K562 (cell line): ENCODE measurements at regions not wholly inside any gene's neighbourhood (a gene's known extent, or its start where the extent isn't known, plus 50 kb on each side); places are given as distances from the start of the nearest gene placed in this dataset.

Source experiments
- ATAC-seq: fragments of 200-7000 bp; cut with Tn5 transposase; 3 replicates; pipeline ENCODE4 v1.9.1; 2020; ENCODE audit warnings: moderate library complexity
- BruUV-seq: library from RNA; stranded (reverse); fragments of 400-500 nt; replicated peaks from 2 replicates; lab custom pipeline; 2021; lab: Mats Ljungman, UMichigan
- CTCF ChIA-PET: fragments of 300-600 bp; formaldehyde crosslinking; extraction: SDS; loops from one replicate; lab custom pipeline; 2021; ENCODE audit warnings: low intra/inter-chr PET ratio; lab: Yijun Ruan, JAX
- POLR2A ChIA-PET: fragments of 300-600, 350-650 bp; sonication (Branson Sonifier 250); formaldehyde crosslinking; extraction: SDS; loops from one replicate; lab custom pipeline; 2021; ENCODE audit warnings: antibody characterized with exemption, inconsistent platforms; lab: Yijun Ruan, JAX
- DNase-seq, 4 experiments: peaks; one replicate each; pipeline versions ENCODE4 v3.0.0 to v3.0.0-alpha.2; 2011 to 2018; ENCODE audit warnings: low spot score in 3 of 4, mixed read lengths in 3 of 4; ENCODE audit errors: extremely low read depth in 1 of 4
- FAIRE-seq: peaks from 2 replicates; lab custom pipeline; 2011; peaks lifted over from hg19 to GRCh38; lab: Jason Lieb, UNC
- H2AFZ ChIP-seq: 2 replicates; pipeline ENCODE4 v1.6.0; 2011; ENCODE audit warnings: low read depth, low read length, control low read depth, inconsistent platforms
- H3K27ac ChIP-seq: fragments of 200-600 bp; 3 replicates; pipeline ENCODE4 v1.8.0; 2011; ENCODE audit warnings: low read depth, mild to moderate bottlenecking, control low read depth, inconsistent platforms, low read length, moderate library complexity, mixed read lengths; ENCODE audit errors: extremely low read depth
- H3K27me3 ChIP-seq, 2 experiments: fragments of 300-600 bp in 1 of 2; 2 replicates in 1 of 2; 3 replicates in 1 of 2; pipeline versions ENCODE4 v1.6.0 to v1.8.0; 2011; ENCODE audit warnings: inconsistent platforms in 2 of 2, low read length in 2 of 2, mild to moderate bottlenecking in 1 of 2, mixed read lengths in 1 of 2, moderate library complexity in 1 of 2; ENCODE audit not compliant: control insufficient read depth in 2 of 2, insufficient read depth in 2 of 2
- H3K36me3 ChIP-seq: fragments of 300-600 bp; 3 replicates; pipeline ENCODE4 v1.8.0; 2011; ENCODE audit warnings: mild to moderate bottlenecking, low read length, inconsistent platforms; ENCODE audit not compliant: control insufficient read depth, insufficient read depth
- H3K4me1 ChIP-seq, 2 experiments: fragments of 200-600 bp in 1 of 2; replicated peaks in 1 of 2; 2 replicates in 1 of 2; 3 replicates in 1 of 2; pipeline versions ENCODE4 v1.5.1 to v1.8.0; 2011; ENCODE audit warnings: inconsistent platforms in 2 of 2, low read length in 2 of 2, mild to moderate bottlenecking in 1 of 2, mixed read lengths in 1 of 2, moderate library complexity in 1 of 2; ENCODE audit not compliant: control insufficient read depth in 2 of 2, insufficient read depth in 2 of 2
- H3K4me2 ChIP-seq: 2 replicates; pipeline ENCODE4 v1.6.1; 2011; ENCODE audit warnings: low read length, control low read depth, inconsistent platforms, mixed read lengths; ENCODE audit not compliant: insufficient read depth
- H3K4me3 ChIP-seq: fragments of 200-600 bp; sonication (generic), shearing (Covaris generic); 2 replicates; pipeline ENCODE4 v1.5.1; 2016; ENCODE audit warnings: control low read depth, inconsistent platforms
- H3K79me2 ChIP-seq: fragments of 200-600 bp; 3 replicates; pipeline ENCODE4 v1.8.0; 2011; ENCODE audit warnings: low read length, inconsistent platforms; ENCODE audit not compliant: control insufficient read depth, insufficient read depth
- H3K9ac ChIP-seq, 2 experiments: 2 replicates each; pipeline versions ENCODE4 v1.6.0 to v1.6.1; 2011; ENCODE audit warnings: low read depth in 2 of 2, low read length in 2 of 2, control low read depth in 1 of 2, inconsistent platforms in 1 of 2, mild to moderate bottlenecking in 1 of 2, mixed read lengths in 1 of 2; ENCODE audit not compliant: insufficient read depth in 1 of 2
- H3K9me1 ChIP-seq: one replicate; pipeline ENCODE4 v1.6.0; 2011; ENCODE audit warnings: inconsistent platforms, mild to moderate bottlenecking, low read length, moderate library complexity; ENCODE audit not compliant: control insufficient read depth, insufficient read depth
- H3K9me3 ChIP-seq: replicated peaks from 2 replicates; pipeline ENCODE4 v1.5.1; 2011; ENCODE audit warnings: low read depth, low read length, inconsistent platforms; ENCODE audit not compliant: control insufficient read depth, insufficient read depth
- H4K20me1 ChIP-seq: replicated peaks from 2 replicates; pipeline ENCODE4 v1.6.1; 2011; ENCODE audit warnings: low read length, inconsistent platforms, mixed read lengths; ENCODE audit not compliant: control insufficient read depth, insufficient read depth
- ATF1 ChIP-seq, 2 experiments: fragments of 450-650 bp in 1 of 2; IDR thresholded peaks; 2 replicates each; pipeline ENCODE4 v1.6.1; 2016; ENCODE audit warnings: missing compliant biosample characterization in 1 of 2, missing genetic modification characterization in 1 of 2
- BACH1 ChIP-seq: fragments of 200-800 bp; sonication (Bioruptor generic); IDR thresholded peaks from 2 replicates; pipeline ENCODE4 v1.6.1; 2016; ENCODE audit warnings: missing genetic modification characterization, missing compliant biosample characterization
- BMI1 ChIP-seq: fragments of 150-350 bp; IDR thresholded peaks from 2 replicates; pipeline ENCODE4 v1.6.1; 2014; ENCODE audit warnings: low read length
- CBFA2T2 ChIP-seq: fragments of 450-650 bp; conservative IDR thresholded peaks from 2 replicates; pipeline ENCODE4 v1.6.1; 2017; ENCODE audit warnings: mild to moderate bottlenecking
- HDAC8 ChIP-seq: fragments of 450-650 bp; IDR thresholded peaks from 2 replicates; pipeline ENCODE4 v1.6.1; 2016; ENCODE audit warnings: mild to moderate bottlenecking, missing genetic modification characterization, moderate library complexity, missing compliant biosample characterization
- JUND ChIP-seq, 2 experiments: IDR thresholded peaks; 2 replicates in 1 of 2; 3 replicates in 1 of 2; pipeline ENCODE4 v1.6.1; 2011; ENCODE audit warnings: borderline replicate concordance in 2 of 2, low read depth in 2 of 2, low read length in 2 of 2, improper control_type of control experiment in 1 of 2, missing biosample characterization in 1 of 2, missing genetic modification characterization in 1 of 2, missing genetic modification reagents in 1 of 2
- L3MBTL2 ChIP-seq: fragments of 450-650 bp; IDR thresholded peaks from 2 replicates; pipeline ENCODE4 v1.6.1; 2016; ENCODE audit warnings: mild to moderate bottlenecking, moderate library complexity
- MTA1 ChIP-seq: fragments of 450-650 bp; IDR thresholded peaks from 2 replicates; pipeline ENCODE4 v1.6.1; 2017; ENCODE audit warnings: borderline replicate concordance
- NCOA2 ChIP-seq, 2 experiments: fragments of 450-650 bp; IDR thresholded peaks; 2 replicates each; pipeline ENCODE4 v1.6.1; 2018; ENCODE audit warnings: mild to moderate bottlenecking in 2 of 2, moderate library complexity in 1 of 2; ENCODE audit not compliant: partially characterized antibody in 2 of 2
- SIN3A ChIP-seq, 2 experiments: fragments of 150-350 bp in 1 of 2; IDR thresholded peaks; 2 replicates each; pipeline ENCODE4 v1.6.1; 2011 to 2016; ENCODE audit warnings: borderline replicate concordance in 2 of 2, low read depth in 2 of 2, low read length in 2 of 2, mild to moderate bottlenecking in 2 of 2, moderate library complexity in 2 of 2; ENCODE audit not compliant: control insufficient read depth in 1 of 2
- SREBF2 ChIP-seq: sonication (generic); formaldehyde crosslinking; IDR thresholded peaks from 2 replicates; pipeline ENCODE4 v1.4.0; 2020; ENCODE audit warnings: mild to moderate bottlenecking, missing genetic modification reagents
- TAF15 ChIP-seq: fragments of 200-400 bp; formaldehyde crosslinking; IDR thresholded peaks from 2 replicates; pipeline ENCODE4 v1.6.1; 2017; ENCODE audit warnings: mild to moderate bottlenecking, low read depth, low read length, moderate library complexity
- ZC3H11A ChIP-seq: IDR thresholded peaks from 2 replicates; pipeline ENCODE4 v1.6.1; 2012; ENCODE audit warnings: low read depth, low read length, improper control_type of control experiment
- ZNF274 ChIP-seq: IDR thresholded peaks from 2 replicates; pipeline ENCODE4 v1.6.1; 2011; ENCODE audit warnings: low read depth, mild to moderate bottlenecking, low read length, moderate library complexity, borderline replicate concordance
- WGBS: fragments of 100-300 bp; shearing (Covaris generic); methylation state at CpG from one replicate; pipeline ENCODE4 v1.1.6; 2016; ENCODE audit warnings: low coverage, mixed read lengths; ENCODE audit not compliant: insufficient coverage; ENCODE audit errors: missing lambda C conversion rate; 5-methylcytosine and 5-hydroxymethylcytosine counted together
- in situ Hi-C: fragments of 300-500 bp; cut with MboI; formaldehyde crosslinking; loops from 4 replicates; pipeline ENCODE4 v1.15.0; 2018; ENCODE audit warnings: inconsistent platforms, mixed read lengths
- intact Hi-C: fragments of 100-400 bp; cut with micrococcal nuclease; formaldehyde crosslinking; loops from 2 replicates; pipeline ENCODE4 v1.14.2; 2022
- TF ChIP-seq, protein P1 (sequence below): fragments of 250-450 bp; sonication (Bioruptor Pico); IDR thresholded peaks from 2 replicates; pipeline ENCODE4 v1.9.0; 2021; ENCODE audit warnings: mild to moderate bottlenecking, inconsistent platforms
- TF ChIP-seq, protein P2 (sequence below): fragments of 450-650 bp; IDR thresholded peaks from 2 replicates; pipeline ENCODE4 v1.7.1; 2018; ENCODE audit warnings: mild to moderate bottlenecking, low read depth; ENCODE audit not compliant: partially characterized antibody

DNA sequence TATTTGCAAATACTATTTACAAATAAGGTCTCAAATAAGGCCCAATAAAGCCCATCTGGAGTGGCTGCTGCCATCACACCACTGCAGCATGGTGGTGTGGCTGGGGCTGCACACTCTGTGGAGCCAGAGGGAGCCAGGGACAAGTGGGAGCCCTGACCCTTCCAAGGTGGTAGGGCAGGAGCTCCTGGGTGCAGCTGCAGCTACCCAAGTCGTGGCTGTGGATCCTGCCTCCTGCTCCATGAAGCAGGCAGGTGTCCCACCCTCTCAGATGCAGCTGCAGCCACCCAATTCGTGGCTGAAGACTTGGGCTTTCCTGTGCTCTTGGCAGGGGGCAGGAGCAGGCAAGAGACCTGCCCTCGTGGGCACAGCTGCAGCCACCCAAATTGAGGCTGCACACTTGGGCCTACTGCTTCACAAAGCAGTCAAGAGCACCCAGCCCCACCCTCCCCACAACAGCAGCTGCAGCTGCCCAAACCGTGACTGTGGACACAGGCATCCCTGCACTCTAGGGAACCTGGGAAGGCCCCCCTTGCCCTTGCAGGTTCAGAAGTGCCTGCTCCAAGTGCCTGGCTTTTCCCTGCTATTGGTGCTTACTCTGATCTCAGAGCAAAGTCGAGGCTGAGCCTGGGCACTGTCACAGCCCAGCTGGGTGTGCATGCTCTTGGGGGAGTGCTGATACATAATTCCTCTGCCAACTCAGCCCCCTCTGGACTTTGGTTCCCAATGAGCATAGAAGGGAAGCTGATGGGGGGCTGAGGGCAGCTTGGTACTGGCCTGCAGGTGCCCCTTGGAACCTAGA lies 614.8 kb downstream of the PCDH18 start (continued):
- TF ChIP-seq SREBF2 (no peak), ZC3H11A (no peak), MTA1 (no peak), NCOA2 (IDR thresholded peaks at IDR 0.05; ENCODE audit: partially characterized antibody in 2 of 2) (no peak), JUND (IDR thresholded peaks at IDR 0.05; ENCODE audit: borderline replicate concordance, low read depth, low read length) (no peak), JUND (tag; IDR thresholded peaks at IDR 0.05; ENCODE audit: borderline replicate concordance, low read depth, low read length) (no peak)
- TF ChIP-seq, all 486 proteins: peak for 0

DNA sequence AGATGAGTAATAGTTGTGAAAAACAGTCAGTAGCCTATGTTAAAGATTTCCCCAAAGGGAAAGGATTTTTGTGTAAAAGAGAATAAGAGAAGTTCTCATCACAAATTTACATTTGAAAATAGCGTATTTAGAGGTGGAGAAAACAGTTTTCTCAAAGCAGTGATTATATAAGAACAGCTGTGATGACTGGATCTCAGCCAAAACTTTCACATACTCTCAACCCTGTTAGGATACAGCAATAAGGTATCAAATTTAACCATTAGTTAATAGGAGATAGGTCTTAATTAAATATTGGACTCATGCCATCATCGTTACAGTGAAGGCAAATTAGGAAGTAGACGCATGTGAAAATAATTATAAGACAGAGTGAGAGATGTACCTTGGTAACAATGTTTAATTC lies 622.7 kb downstream of the PCDH18 start:
- ChIA-PET POLR2A (no interaction called here), CTCF (no interaction called here)
- H4K20me1 ChIP-seq, result no peaks in the 10 kb centered on the region
- FAIRE-seq (no peak), DNase-seq (no peak), ATAC-seq (no peak)
- intact Hi-C loops, result no loop called here
- no peak overlapping the region for H3K4me2 ChIP-seq
- no peaks in the 10 kb centered on the region for H3K9me1 ChIP-seq
- in situ Hi-C loops, result no loop called here
- no peaks in the 10 kb centered on the region for H3K79me2 ChIP-seq
- H3K27ac ChIP-seq, result no peak overlapping the region
- no peak overlapping the region for H3K9ac ChIP-seq
- H3K36me3 ChIP-seq, result no peaks in the 10 kb centered on the region
- no peaks in the 10 kb centered on the region; the same call in 1 of the 2 replicates for H3K9me3 ChIP-seq
- no peak overlapping the region for H3K4me3 ChIP-seq
- no peak overlapping the region for H2AFZ ChIP-seq
- H3K27me3 ChIP-seq, result no peaks in the 10 kb centered on the region
- BruUV-seq, result no TSS peak
- H3K4me1 ChIP-seq, result no peaks in the 10 kb centered on the region
- 0% methylated on average over 3 of the region's 3 CpGs for WGBS
- TF ChIP-seq, protein P1, sequence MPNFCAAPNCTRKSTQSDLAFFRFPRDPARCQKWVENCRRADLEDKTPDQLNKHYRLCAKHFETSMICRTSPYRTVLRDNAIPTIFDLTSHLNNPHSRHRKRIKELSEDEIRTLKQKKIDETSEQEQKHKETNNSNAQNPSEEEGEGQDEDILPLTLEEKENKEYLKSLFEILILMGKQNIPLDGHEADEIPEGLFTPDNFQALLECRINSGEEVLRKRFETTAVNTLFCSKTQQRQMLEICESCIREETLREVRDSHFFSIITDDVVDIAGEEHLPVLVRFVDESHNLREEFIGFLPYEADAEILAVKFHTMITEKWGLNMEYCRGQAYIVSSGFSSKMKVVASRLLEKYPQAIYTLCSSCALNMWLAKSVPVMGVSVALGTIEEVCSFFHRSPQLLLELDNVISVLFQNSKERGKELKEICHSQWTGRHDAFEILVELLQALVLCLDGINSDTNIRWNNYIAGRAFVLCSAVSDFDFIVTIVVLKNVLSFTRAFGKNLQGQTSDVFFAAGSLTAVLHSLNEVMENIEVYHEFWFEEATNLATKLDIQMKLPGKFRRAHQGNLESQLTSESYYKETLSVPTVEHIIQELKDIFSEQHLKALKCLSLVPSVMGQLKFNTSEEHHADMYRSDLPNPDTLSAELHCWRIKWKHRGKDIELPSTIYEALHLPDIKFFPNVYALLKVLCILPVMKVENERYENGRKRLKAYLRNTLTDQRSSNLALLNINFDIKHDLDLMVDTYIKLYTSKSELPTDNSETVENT (CRISPR knock-in tag), result no peak
- TF ChIP-seq BMI1, result no peak
- TF ChIP-seq BACH1 (tag), result no peak
- TF ChIP-seq ATF1 (CRISPR knock-in tag; IDR thresholded peaks at IDR 0.05), result no peak
- no peak for TF ChIP-seq ATF1 (tag; IDR thresholded peaks at IDR 0.05)
- TF ChIP-seq CBFA2T2, result no peak
- TF ChIP-seq L3MBTL2, result no peak
- TF ChIP-seq HDAC8 (tag), result no peak
- no peak for TF ChIP-seq TAF15
- TF ChIP-seq, protein P2, sequence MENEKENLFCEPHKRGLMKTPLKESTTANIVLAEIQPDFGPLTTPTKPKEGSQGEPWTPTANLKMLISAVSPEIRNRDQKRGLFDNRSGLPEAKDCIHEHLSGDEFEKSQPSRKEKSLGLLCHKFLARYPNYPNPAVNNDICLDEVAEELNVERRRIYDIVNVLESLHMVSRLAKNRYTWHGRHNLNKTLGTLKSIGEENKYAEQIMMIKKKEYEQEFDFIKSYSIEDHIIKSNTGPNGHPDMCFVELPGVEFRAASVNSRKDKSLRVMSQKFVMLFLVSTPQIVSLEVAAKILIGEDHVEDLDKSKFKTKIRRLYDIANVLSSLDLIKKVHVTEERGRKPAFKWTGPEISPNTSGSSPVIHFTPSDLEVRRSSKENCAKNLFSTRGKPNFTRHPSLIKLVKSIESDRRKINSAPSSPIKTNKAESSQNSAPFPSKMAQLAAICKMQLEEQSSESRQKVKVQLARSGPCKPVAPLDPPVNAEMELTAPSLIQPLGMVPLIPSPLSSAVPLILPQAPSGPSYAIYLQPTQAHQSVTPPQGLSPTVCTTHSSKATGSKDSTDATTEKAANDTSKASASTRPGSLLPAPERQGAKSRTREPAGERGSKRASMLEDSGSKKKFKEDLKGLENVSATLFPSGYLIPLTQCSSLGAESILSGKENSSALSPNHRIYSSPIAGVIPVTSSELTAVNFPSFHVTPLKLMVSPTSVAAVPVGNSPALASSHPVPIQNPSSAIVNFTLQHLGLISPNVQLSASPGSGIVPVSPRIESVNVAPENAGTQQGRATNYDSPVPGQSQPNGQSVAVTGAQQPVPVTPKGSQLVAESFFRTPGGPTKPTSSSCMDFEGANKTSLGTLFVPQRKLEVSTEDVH, result no peak
- TF ChIP-seq ZNF274, result no peak
- TF ChIP-seq SIN3A (IDR thresholded peaks at IDR 0.05; ENCODE audit: borderline replicate concordance in 2 of 2, control insufficient read depth in 1 of 2, low read depth in 2 of 2, low read length in 2 of 2), result no peak
